ENCODE measurements at regions not wholly inside any gene's neighbourhood (a gene's known extent, or its start where the extent isn't known, plus 50 kb on each side); places are given as distances from the start of the nearest gene placed in this dataset.

DNA sequence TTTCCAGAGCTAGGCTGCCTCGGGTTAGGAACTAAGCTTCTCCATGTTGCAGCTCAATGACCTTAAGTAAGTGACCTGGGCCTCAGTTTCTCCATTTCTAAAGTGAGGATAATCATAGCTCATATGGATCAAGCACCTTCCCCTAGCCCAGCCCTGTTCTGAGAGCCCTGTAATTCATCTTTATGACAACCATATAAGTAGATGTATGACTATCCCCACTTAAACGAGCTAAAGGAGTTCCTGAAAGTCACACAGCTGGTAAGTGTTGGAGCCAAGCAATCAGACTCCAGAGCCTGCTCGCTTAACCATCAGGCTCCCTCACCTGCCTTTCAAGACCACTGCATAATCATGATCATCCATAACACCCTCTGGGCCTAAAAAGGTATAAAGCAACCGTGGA lies 135.4 kb downstream of the SP3 start:
- TF ChIP-seq, protein P1, sequence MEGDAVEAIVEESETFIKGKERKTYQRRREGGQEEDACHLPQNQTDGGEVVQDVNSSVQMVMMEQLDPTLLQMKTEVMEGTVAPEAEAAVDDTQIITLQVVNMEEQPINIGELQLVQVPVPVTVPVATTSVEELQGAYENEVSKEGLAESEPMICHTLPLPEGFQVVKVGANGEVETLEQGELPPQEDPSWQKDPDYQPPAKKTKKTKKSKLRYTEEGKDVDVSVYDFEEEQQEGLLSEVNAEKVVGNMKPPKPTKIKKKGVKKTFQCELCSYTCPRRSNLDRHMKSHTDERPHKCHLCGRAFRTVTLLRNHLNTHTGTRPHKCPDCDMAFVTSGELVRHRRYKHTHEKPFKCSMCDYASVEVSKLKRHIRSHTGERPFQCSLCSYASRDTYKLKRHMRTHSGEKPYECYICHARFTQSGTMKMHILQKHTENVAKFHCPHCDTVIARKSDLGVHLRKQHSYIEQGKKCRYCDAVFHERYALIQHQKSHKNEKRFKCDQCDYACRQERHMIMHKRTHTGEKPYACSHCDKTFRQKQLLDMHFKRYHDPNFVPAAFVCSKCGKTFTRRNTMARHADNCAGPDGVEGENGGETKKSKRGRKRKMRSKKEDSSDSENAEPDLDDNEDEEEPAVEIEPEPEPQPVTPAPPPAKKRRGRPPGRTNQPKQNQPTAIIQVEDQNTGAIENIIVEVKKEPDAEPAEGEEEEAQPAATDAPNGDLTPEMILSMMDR (IDR thresholded peaks at IDR 0.05; ENCODE audit: low read length), result no peak
- TF ChIP-seq EZH2 (optimal IDR thresholded peaks at IDR 0.05; ENCODE audit: low read depth, low read length), result no peak
